Right lobe of liver (tissue), 4 donors: ENCODE measurements at regions not wholly inside any gene's neighbourhood (a gene's known extent, or its start where the extent isn't known, plus 50 kb on each side); places are given as distances from the start of the nearest gene placed in this dataset.

Experiments
- POLR2A ChIP-seq: fragments of 450-650 bp; IDR thresholded peaks from one replicate; pipeline ENCODE4 v1.6.1; 2017; ENCODE audit warnings: antibody characterized with exemption, mild to moderate bottlenecking
- TF ChIP-seq, protein P1 (sequence below), 4 donors: fragments of 200-600 bp in 3 of 4; fragments of 450-650 bp in 1 of 4; IDR thresholded peaks; one replicate each; pipeline versions ENCODE4 v1.5.1 to v1.8.0; 2016 to 2022; ENCODE audit warnings: antibody characterized with exemption in 4 of 4, mild to moderate bottlenecking in 2 of 4
- donor health status: DM: no; HTN: no; CAD: no.
- donor health status: DM: no; HTN: no; CAD: no.
- donor health status: DM: no; HTN: yes; CAD: no.

DNA sequence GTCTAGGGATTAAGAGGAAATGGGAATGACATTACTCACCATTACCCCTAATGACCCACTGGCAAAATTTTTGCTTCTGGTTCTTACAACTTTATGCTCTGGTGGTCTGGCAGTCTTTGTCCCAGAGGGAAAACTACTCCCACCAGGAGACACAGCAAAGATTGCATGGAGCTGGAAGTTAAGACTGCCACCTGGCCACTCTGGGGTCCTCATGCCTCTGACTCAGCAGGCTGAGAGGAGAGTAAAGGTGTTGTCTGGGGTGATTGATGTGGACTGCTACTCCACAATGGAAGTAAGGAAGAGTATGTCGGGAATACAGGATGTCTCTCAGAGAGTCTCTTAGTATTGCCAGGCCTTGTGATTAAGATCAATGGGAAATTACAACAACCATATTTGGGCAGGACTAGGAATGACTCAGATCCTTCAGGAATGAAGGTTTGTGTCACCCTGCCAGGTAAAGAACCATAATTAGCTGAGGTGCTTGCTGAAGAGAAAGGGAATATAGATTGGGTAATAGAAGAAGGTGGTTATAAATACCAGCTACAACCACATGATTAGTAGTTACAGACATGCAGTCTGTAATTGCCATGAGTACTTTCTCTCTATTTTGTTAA is 215.5 kb downstream of the GPAT3 start:
- TF ChIP-seq, protein P1, sequence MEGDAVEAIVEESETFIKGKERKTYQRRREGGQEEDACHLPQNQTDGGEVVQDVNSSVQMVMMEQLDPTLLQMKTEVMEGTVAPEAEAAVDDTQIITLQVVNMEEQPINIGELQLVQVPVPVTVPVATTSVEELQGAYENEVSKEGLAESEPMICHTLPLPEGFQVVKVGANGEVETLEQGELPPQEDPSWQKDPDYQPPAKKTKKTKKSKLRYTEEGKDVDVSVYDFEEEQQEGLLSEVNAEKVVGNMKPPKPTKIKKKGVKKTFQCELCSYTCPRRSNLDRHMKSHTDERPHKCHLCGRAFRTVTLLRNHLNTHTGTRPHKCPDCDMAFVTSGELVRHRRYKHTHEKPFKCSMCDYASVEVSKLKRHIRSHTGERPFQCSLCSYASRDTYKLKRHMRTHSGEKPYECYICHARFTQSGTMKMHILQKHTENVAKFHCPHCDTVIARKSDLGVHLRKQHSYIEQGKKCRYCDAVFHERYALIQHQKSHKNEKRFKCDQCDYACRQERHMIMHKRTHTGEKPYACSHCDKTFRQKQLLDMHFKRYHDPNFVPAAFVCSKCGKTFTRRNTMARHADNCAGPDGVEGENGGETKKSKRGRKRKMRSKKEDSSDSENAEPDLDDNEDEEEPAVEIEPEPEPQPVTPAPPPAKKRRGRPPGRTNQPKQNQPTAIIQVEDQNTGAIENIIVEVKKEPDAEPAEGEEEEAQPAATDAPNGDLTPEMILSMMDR (IDR thresholded peaks at IDR 0.05): no peak
- no peak for TF ChIP-seq POLR2A
